ENCODE measurements at regions not wholly inside any gene's neighbourhood (a gene's known extent, or its start where the extent isn't known, plus 50 kb on each side); places are given as distances from the start of the nearest gene placed in this dataset.

- TF ChIP-seq, protein P1, sequence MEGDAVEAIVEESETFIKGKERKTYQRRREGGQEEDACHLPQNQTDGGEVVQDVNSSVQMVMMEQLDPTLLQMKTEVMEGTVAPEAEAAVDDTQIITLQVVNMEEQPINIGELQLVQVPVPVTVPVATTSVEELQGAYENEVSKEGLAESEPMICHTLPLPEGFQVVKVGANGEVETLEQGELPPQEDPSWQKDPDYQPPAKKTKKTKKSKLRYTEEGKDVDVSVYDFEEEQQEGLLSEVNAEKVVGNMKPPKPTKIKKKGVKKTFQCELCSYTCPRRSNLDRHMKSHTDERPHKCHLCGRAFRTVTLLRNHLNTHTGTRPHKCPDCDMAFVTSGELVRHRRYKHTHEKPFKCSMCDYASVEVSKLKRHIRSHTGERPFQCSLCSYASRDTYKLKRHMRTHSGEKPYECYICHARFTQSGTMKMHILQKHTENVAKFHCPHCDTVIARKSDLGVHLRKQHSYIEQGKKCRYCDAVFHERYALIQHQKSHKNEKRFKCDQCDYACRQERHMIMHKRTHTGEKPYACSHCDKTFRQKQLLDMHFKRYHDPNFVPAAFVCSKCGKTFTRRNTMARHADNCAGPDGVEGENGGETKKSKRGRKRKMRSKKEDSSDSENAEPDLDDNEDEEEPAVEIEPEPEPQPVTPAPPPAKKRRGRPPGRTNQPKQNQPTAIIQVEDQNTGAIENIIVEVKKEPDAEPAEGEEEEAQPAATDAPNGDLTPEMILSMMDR (IDR thresholded peaks at IDR 0.05; ENCODE audit: extremely low read depth in 1 of 2, insufficient read depth in 1 of 2, low read depth in 1 of 2, low read length in 2 of 2): no peak
- no peak for TF ChIP-seq JUN (IDR thresholded peaks at IDR 0.05; ENCODE audit: borderline replicate concordance, insufficient read depth, insufficient read length, low read depth)
Observed at GRCh38 chr6:14031516-14031915, 86.1 kb upstream of the CD83 start.
